ENCODE measurements at regions not wholly inside any gene's neighbourhood (a gene's known extent, or its start where the extent isn't known, plus 50 kb on each side); places are given as distances from the start of the nearest gene placed in this dataset.

- Histone ChIP-seq H3F3A (ENCODE audit: insufficient read depth, low read length) (no peaks in the 10 kb centered on the region), H2AFZ (ENCODE audit: low read length) (no peak overlapping the region), H3K9me2 (ENCODE audit: low read depth, low read length) (no peaks in the 10 kb centered on the region), H3K4me1 (ENCODE audit: insufficient read depth, low read length, severe bottlenecking) (no peaks in the 10 kb centered on the region), H3K36me3 (ENCODE audit: insufficient read depth, low read length) (no peaks in the 10 kb centered on the region), H3K4me3 (ENCODE audit: low read depth, low read length, poor library complexity, severe bottlenecking) (no peak overlapping the region), H3K4me2 (ENCODE audit: low read length) (no peak overlapping the region), H3K9me3 (ENCODE audit: low read length) (no peaks in the 10 kb centered on the region), H3K9ac (ENCODE audit: low read length) (no peak overlapping the region), H3K27me3 (ENCODE audit: insufficient read depth, low read length) (no peaks in the 10 kb centered on the region), H3K79me2 (ENCODE audit: insufficient read depth, low read length) (no peaks in the 10 kb centered on the region), H3K27ac (ENCODE audit: low read depth, low read length, poor library complexity, severe bottlenecking) (no peak overlapping the region), H4K20me1 (ENCODE audit: insufficient read depth, low read length) (no peaks in the 10 kb centered on the region)
- TF ChIP-seq CTCF (IDR thresholded peaks at IDR 0.05; ENCODE audit: low read length) (no peak), EZH2 (IDR thresholded peaks at IDR 0.05; ENCODE audit: borderline replicate concordance, low read length) (no peak)
Measured at GRCh38 chr13:105441051-105441750, 1094.3 kb downstream of the EFNB2 start.

- Histone ChIP-seq H3K79me2 (ENCODE audit: insufficient read depth, low read length) (no peaks in the 10 kb centered on the region), H3K9me2 (ENCODE audit: low read depth, low read length) (no peaks in the 10 kb centered on the region), H3K27ac (ENCODE audit: low read depth, low read length, poor library complexity, severe bottlenecking) (no peak overlapping the region), H3K4me2 (ENCODE audit: low read length) (no peak overlapping the region), H3K9ac (ENCODE audit: low read length) (no peak overlapping the region), H3K4me3 (ENCODE audit: low read depth, low read length, poor library complexity, severe bottlenecking) (no peak overlapping the region), H2AFZ (ENCODE audit: low read length) (no peak overlapping the region), H4K20me1 (ENCODE audit: insufficient read depth, low read length) (no peaks in the 10 kb centered on the region), H3K36me3 (ENCODE audit: insufficient read depth, low read length) (no peaks in the 10 kb centered on the region), H3F3A (ENCODE audit: insufficient read depth, low read length) (no peaks in the 10 kb centered on the region), H3K9me3 (ENCODE audit: low read length) (no peaks in the 10 kb centered on the region), H3K27me3 (ENCODE audit: insufficient read depth, low read length) (no peaks in the 10 kb centered on the region), H3K4me1 (ENCODE audit: insufficient read depth, low read length, severe bottlenecking) (no peaks in the 10 kb centered on the region)
- TF ChIP-seq CTCF (IDR thresholded peaks at IDR 0.05; ENCODE audit: low read length) (no peak), EZH2 (IDR thresholded peaks at IDR 0.05; ENCODE audit: borderline replicate concordance, low read length) (no peak)
Measured at GRCh38 chr13:105436943-105437342, 1098.5 kb downstream of the EFNB2 start.

- Histone ChIP-seq H3K79me2 (ENCODE audit: insufficient read depth, low read length) (no peaks in the 10 kb centered on the region), H3K27ac (ENCODE audit: low read depth, low read length, poor library complexity, severe bottlenecking) (no peak overlapping the region), H4K20me1 (ENCODE audit: insufficient read depth, low read length) (no peaks in the 10 kb centered on the region), H3K4me2 (ENCODE audit: low read length) (no peak overlapping the region), H3K4me1 (ENCODE audit: insufficient read depth, low read length, severe bottlenecking) (no peaks in the 10 kb centered on the region), H3F3A (ENCODE audit: insufficient read depth, low read length) (no peaks in the 10 kb centered on the region), H3K4me3 (ENCODE audit: low read depth, low read length, poor library complexity, severe bottlenecking) (no peak overlapping the region), H2AFZ (ENCODE audit: low read length) (no peak overlapping the region), H3K9me2 (ENCODE audit: low read depth, low read length) (no peaks in the 10 kb centered on the region), H3K9ac (ENCODE audit: low read length) (no peak overlapping the region), H3K27me3 (ENCODE audit: insufficient read depth, low read length) (no peaks in the 10 kb centered on the region), H3K9me3 (ENCODE audit: low read length) (no peaks in the 10 kb centered on the region), H3K36me3 (ENCODE audit: insufficient read depth, low read length) (no peaks in the 10 kb centered on the region)
- TF ChIP-seq CTCF (IDR thresholded peaks at IDR 0.05; ENCODE audit: low read length) (no peak), EZH2 (IDR thresholded peaks at IDR 0.05; ENCODE audit: borderline replicate concordance, low read length) (no peak)
Measured at GRCh38 chr13:105432438-105432837, 1103.0 kb downstream of the EFNB2 start.
